Bronchial epithelial cell (primary cell): ENCODE measurements at regions not wholly inside any gene's neighbourhood (a gene's known extent, or its start where the extent isn't known, plus 50 kb on each side); places are given as distances from the start of the nearest gene placed in this dataset.
A peak's percentile ranks its signal among the peaks of the same experiment; 100 is the strongest.

Experiments
- DNase-seq: peaks from one replicate; pipeline ENCODE4 v3.0.0-alpha.2; 2010; ENCODE audit warnings: low read depth
- FAIRE-seq: peaks from 2 replicates; lab custom pipeline; 2011; peaks lifted over from hg19 to GRCh38; lab: Jason Lieb, UNC
- H3K27me3 ChIP-seq: 2 replicates; pipeline ENCODE4 v1.5.1; 2011; ENCODE audit warnings: low read length; ENCODE audit not compliant: control insufficient read depth, insufficient read depth
- H3K36me3 ChIP-seq: 2 replicates; pipeline ENCODE4 v1.5.1; 2011; ENCODE audit warnings: low read length; ENCODE audit not compliant: control insufficient read depth, insufficient read depth
- H3K4me3 ChIP-seq: 2 replicates; pipeline ENCODE4 v1.5.1; 2011; ENCODE audit warnings: mild to moderate bottlenecking, low read depth, low read length, control low read depth
- CTCF ChIP-seq: IDR thresholded peaks from 2 replicates; pipeline ENCODE4 v1.5.1; 2011; ENCODE audit warnings: mild to moderate bottlenecking, moderate library complexity, low read length, control low read depth, inconsistent platforms; ENCODE audit not compliant: insufficient read depth, severe bottlenecking

- no peak for TF ChIP-seq CTCF
- FAIRE-seq = no peak
- H3K36me3 ChIP-seq = no peaks in the 10 kb centered on the region
Observed at GRCh38 chr22:44618400-44618799, 83.6 kb upstream of the PRR5 start.

GRCh38 chr22:44617828-44618227, 84.2 kb upstream of the PRR5 start:
- DNase-seq (no peak), FAIRE-seq (no peak)
- Histone ChIP-seq H3K4me3 (no peak overlapping the region), H3K27me3 (no peaks in the 10 kb centered on the region), H3K36me3 (no peaks in the 10 kb centered on the region)
- TF ChIP-seq CTCF = no peak

More at GRCh38 chr22:44618400-44618799, 83.6 kb upstream of the PRR5 start:
- Histone ChIP-seq H3K27me3 (no peaks in the 10 kb centered on the region), H3K4me3 (no peak overlapping the region)
- DNase-seq = no peak

GRCh38 chr22:44616882-44617655, 84.9 kb upstream of the PRR5 start:
- FAIRE-seq (peak; percentile 100), DNase-seq (no peak)
- Histone ChIP-seq H3K36me3 (no peaks in the 10 kb centered on the region), H3K4me3 (no peak overlapping the region), H3K27me3 (no peaks in the 10 kb centered on the region)
- no peak for TF ChIP-seq CTCF

GRCh38 chr22:44616461-44616860, 85.5 kb upstream of the PRR5 start:
- no peak for TF ChIP-seq CTCF
- H3K36me3 ChIP-seq = no peaks in the 10 kb centered on the region
- no peak overlapping the region for H3K4me3 ChIP-seq
- no peaks in the 10 kb centered on the region for H3K27me3 ChIP-seq
- DNase-seq (no peak), FAIRE-seq (no peak)

GRCh38 chr22:44615602-44616180, 86.3 kb upstream of the PRR5 start:
- TF ChIP-seq CTCF = no peak
- no peak for DNase-seq
- Histone ChIP-seq H3K36me3 (no peaks in the 10 kb centered on the region), H3K27me3 (no peaks in the 10 kb centered on the region), H3K4me3 (no peak overlapping the region)
- FAIRE-seq = no peak
